ENCODE measurements at regions not wholly inside any gene's neighbourhood (a gene's known extent, or its start where the extent isn't known, plus 50 kb on each side); places are given as distances from the start of the nearest gene placed in this dataset.

DNA sequence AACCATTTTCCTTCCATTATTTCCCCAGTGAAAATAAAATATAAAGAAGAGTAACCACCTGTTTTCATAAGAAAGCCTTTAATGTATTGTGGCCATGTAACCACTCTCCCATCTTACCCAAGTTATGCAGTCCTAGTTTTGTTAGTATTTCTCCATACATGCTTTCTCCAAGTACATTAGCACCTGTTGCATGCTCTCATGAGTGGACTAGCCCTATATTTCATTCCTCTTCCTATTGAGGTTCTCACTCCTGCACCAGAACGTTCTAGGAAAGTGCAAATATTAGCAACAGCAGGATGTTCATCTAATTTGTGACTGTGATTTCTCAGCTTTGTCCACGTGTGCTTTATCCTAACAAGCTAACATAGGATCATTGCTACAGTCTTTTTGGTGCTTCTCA, 155.1 kb upstream of the NPVF start:
- no peak overlapping the region for H3K27ac Mint-ChIP-seq

DNA sequence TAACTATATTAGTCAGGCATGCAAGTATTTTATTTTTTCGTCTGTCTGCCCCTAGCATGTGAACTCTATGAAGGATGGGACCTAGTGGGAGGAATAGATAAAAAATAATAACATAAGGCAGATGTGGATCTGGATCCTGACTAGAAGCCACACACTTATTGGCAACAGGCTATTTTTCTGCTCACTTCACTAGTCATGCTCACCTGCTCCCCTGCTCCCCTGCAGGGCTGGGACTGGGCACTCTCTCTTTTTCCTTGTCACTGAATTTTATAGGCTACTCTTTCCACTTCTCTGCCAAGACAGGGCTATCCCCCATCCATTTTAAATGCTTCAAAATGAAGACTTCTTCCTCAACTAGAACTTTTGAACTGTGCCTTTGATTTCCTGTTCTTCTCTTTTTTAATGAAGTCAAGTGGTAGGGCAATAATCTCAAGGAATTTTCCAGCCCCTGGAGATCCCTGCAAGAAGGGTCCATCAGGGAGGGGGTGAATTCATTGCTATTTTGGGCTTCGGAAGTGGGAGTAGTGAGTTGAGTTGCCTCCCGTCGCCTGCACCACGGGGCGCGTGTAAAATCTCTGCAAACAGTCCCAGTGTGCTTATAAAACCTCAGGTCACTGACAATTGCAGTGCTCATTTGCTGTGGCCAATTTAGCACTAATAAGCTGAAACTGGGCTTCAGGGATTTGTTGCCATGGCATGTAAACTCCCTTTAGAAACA, 156.7 kb upstream of the NPVF start:
- Mint-ChIP-seq H3K36me3 (no peaks in the 10 kb centered on the region), H3K4me1 (no peaks in the 10 kb centered on the region), H3K27me3 (peaks cover 43 to 72% (median 47%) of the 10 kb centered on the region in 3 donors), H3K9me3 (peaks cover 0 to 6% (median 0%) of the 10 kb centered on the region in 7 donors), H3K27ac (no peak overlapping the region), H3K4me3 (no peak overlapping the region)
- DNase-seq = no peak
- no peak for ATAC-seq (ENCODE audit: low read depth in 2 of 2)

More for the DNA sequence above, 155.1 kb upstream of the NPVF start:
- H3K27me3 Mint-ChIP-seq = peaks cover 32 to 71% (median 39%) of the 10 kb centered on the region in 3 donors
- no peak overlapping the region for H3K4me3 Mint-ChIP-seq
- ATAC-seq (ENCODE audit: low read depth in 2 of 2) (no peak), DNase-seq (no peak)
- H3K9me3 Mint-ChIP-seq = peaks cover 0 to 6% (median 0%) of the 10 kb centered on the region in 7 donors
- no peaks in the 10 kb centered on the region for H3K36me3 Mint-ChIP-seq
- H3K4me1 Mint-ChIP-seq = no peaks in the 10 kb centered on the region

GRCh38 chr7:25385506-25386136, 157.3 kb upstream of the NPVF start:
- Mint-ChIP-seq H3K9me3 (peaks cover 0 to under 1% (median 0%) of the 10 kb centered on the region in 7 donors), H3K4me3 (no peak overlapping the region), H3K27ac (no peak overlapping the region), H3K27me3 (peaks cover 45 to 72% (median 49%) of the 10 kb centered on the region in 3 donors), H3K36me3 (no peaks in the 10 kb centered on the region), H3K4me1 (no peaks in the 10 kb centered on the region)
- DNase-seq = no peak
- ATAC-seq (ENCODE audit: low read depth in 2 of 2) = no peak

- DNase-seq = no peak
- Mint-ChIP-seq H3K27me3 (peaks cover 46 to 69% (median 46%) of the 10 kb centered on the region in 3 donors), H3K36me3 (no peaks in the 10 kb centered on the region), H3K27ac (no peak overlapping the region), H3K4me1 (no peaks in the 10 kb centered on the region), H3K9me3 (no peaks in the 10 kb centered on the region), H3K4me3 (no peak overlapping the region)
- no peak for ATAC-seq (ENCODE audit: low read depth in 2 of 2)
Measured at GRCh38 chr7:25386311-25386744, 158.0 kb upstream of the NPVF start.

DNA sequence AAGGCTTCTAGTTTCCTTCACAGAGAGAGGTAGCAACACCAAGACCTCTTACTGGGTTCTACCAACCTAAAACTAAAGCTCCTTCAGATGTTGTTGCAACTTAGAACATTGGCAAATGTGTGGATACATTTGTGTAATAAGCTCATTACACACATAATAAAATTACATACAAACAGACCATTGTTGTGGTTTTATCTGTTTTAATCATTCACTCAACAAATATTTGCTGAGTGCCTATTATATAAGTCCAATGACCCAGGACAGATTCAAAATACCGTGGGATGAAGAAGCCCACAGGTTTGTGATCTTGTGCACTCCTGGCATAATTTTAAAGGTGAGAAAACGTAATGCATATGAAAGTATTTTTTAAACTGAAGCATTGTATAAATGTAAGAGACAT, 160.4 kb upstream of the NPVF start:
- Mint-ChIP-seq H3K9me3 (no peaks in the 10 kb centered on the region), H3K4me1 (no peaks in the 10 kb centered on the region), H3K27me3 (peaks cover 40 to 60% (median 46%) of the 10 kb centered on the region in 3 donors), H3K36me3 (no peaks in the 10 kb centered on the region), H3K4me3 (no peak overlapping the region), H3K27ac (no peak overlapping the region)
- ATAC-seq (ENCODE audit: low read depth in 2 of 2) (no peak), DNase-seq (no peak)

GRCh38 chr7:25389489-25390106, 161.3 kb upstream of the NPVF start:
- H3K9me3 Mint-ChIP-seq = no peaks in the 10 kb centered on the region

GRCh38 chr7:25391295-25391861, 163.1 kb upstream of the NPVF start:
- no peaks in the 10 kb centered on the region for H3K4me1 Mint-ChIP-seq

More at GRCh38 chr7:25389489-25390106, 161.3 kb upstream of the NPVF start:
- H3K27me3 Mint-ChIP-seq = peaks cover 35 to 51% (median 42%) of the 10 kb centered on the region in 3 donors
- ATAC-seq (ENCODE audit: low read depth in 2 of 2) (no peak), DNase-seq (no peak)
- no peaks in the 10 kb centered on the region for H3K36me3 Mint-ChIP-seq
- no peaks in the 10 kb centered on the region for H3K4me1 Mint-ChIP-seq
- H3K27ac Mint-ChIP-seq = no peak overlapping the region
- H3K4me3 Mint-ChIP-seq = no peak overlapping the region

DNA sequence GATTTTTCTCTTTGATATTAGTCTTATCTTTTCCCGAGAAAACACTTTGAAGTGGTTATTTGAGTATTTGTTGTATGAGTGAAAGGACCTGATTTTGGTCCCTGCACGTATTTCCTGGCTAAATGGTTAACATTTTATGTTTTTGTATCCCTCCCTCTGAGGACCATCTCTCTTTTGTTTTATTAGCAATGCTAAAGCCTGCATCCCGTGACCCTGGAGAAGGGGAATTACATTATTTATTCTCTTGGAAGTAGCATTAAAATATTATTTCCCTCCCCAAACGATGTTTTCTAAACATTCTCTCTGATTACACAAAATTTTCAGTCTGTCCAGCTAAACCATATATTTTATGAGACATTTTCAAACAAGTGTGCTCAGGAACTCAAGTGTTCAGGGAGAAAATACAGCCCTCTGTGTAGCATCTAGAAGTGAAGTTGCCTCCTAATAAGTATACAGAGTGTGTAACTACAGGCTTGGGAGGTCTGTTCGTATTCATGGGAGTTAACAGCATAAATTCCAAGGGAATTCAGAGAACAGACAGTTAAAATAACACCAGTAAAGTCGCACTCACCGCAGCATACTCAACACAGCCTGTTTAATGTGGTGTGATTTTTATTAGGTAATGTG, 163.8 kb upstream of the NPVF start:
- H3K9me3 Mint-ChIP-seq = no peaks in the 10 kb centered on the region
- DNase-seq (no peak), ATAC-seq (ENCODE audit: low read depth in 2 of 2) (no peak)
- H3K4me3 Mint-ChIP-seq = no peak overlapping the region
- no peak overlapping the region for H3K27ac Mint-ChIP-seq
- H3K36me3 Mint-ChIP-seq = no peaks in the 10 kb centered on the region
- peaks cover 30 to 47% (median 45%) of the 10 kb centered on the region in 3 donors for H3K27me3 Mint-ChIP-seq
- H3K4me1 Mint-ChIP-seq = no peaks in the 10 kb centered on the region

More at GRCh38 chr7:25391295-25391861, 163.1 kb upstream of the NPVF start:
- ATAC-seq (ENCODE audit: low read depth in 2 of 2) (no peak), DNase-seq (no peak)
- Mint-ChIP-seq H3K27me3 (peaks cover 30 to 47% (median 44%) of the 10 kb centered on the region in 3 donors), H3K27ac (no peak overlapping the region), H3K36me3 (no peaks in the 10 kb centered on the region), H3K9me3 (no peaks in the 10 kb centered on the region), H3K4me3 (no peak overlapping the region)

DNA sequence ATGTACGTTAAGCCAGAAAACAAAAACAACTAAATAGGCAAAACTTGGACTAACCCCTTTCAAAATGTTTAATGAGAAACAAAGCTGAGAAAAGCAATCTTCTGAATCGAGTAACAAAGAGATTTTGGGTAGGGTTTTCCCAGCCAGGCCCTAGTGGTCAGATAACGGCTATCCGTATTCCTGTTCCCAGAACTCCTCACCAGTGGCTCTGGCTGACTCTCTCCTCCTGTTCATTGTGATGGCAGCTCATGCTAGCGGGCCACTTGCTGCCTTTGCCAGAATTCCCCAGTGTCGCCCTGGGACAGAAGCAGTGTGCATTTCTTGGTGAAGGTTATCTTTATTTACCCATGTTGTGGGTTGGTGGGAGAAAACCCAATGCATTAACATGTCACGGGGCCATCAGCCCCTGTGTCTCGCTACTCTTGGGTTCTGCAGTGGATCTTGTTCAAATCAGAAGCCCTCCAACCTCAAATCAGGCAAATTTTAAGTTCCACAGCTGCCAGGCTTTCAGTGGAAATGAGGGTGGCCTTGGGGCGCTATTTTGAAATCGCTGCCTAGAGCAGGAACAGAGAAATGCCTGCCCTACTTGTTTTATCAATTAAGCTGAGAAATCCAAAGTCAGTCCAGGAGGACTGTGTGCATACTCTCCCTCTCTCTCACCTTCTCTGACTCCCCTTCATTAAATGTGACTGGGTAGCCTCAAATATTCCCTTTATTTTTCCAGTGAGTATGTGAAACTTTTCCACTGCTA, 164.5 kb upstream of the NPVF start:
- Mint-ChIP-seq H3K9me3 (no peaks in the 10 kb centered on the region), H3K36me3 (no peaks in the 10 kb centered on the region), H3K4me1 (no peaks in the 10 kb centered on the region), H3K4me3 (no peak overlapping the region), H3K27ac (no peak overlapping the region), H3K27me3 (peaks cover 30 to 51% (median 46%) of the 10 kb centered on the region in 3 donors)
- DNase-seq (no peak), ATAC-seq (ENCODE audit: low read depth in 2 of 2) (no peak)

DNA sequence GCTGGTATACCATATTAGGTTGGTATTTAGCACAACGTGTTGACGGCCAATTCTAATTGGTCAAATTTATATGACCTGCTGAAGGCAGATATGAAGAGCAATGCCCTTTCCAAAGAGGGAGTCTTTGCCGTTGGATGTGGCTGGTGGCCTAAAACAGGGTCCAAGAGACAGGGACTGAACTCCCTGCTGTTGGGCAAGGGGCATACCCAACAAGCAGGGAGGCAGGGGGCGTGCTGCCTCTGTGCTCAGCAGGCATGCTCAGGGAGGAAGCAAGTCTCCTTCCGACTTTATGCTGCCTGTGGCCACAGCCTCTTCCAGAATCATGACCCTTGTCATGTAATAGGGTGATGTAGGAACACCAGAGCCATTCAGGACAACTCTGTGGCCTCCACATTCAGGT, 167.7 kb upstream of the NPVF start:
- Mint-ChIP-seq H3K27ac (no peak overlapping the region), H3K4me3 (no peak overlapping the region), H3K9me3 (no peaks in the 10 kb centered on the region), H3K4me1 (no peaks in the 10 kb centered on the region), H3K27me3 (peaks cover 13 to 34% (median 30%) of the 10 kb centered on the region in 3 donors), H3K36me3 (no peaks in the 10 kb centered on the region)
- ATAC-seq (ENCODE audit: low read depth in 2 of 2) (no peak), DNase-seq (no peak)

DNA sequence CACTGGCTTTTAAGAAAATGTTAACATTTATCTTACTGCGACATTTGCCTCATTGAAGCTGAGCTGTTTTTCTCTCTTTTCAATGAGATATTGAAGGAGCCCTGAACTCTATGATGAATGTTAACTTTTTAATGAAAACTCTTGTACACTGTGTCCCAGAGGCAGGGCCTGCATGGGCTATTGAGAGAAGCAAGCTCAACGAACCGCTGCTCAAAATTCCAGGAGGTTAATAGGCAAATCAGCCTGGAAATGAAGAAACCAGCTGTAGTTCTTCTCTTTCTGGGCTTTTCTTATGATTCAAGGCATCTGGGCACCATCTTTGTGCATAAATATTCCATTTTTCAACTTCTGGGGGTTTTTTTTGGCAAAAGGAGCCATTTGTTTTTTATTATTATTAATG, 168.4 kb upstream of the NPVF start:
- ATAC-seq (ENCODE audit: low read depth in 2 of 2) (no peak), DNase-seq (no peak)
- Mint-ChIP-seq H3K27ac (no peak overlapping the region), H3K27me3 (peaks cover 8 to 41% (median 37%) of the 10 kb centered on the region in 3 donors), H3K4me1 (no peaks in the 10 kb centered on the region), H3K36me3 (no peaks in the 10 kb centered on the region), H3K9me3 (no peaks in the 10 kb centered on the region), H3K4me3 (no peak overlapping the region)

- ATAC-seq (ENCODE audit: low read depth in 2 of 2) = no peak
- peaks cover 7 to 33% (median 32%) of the 10 kb centered on the region in 3 donors for H3K27me3 Mint-ChIP-seq
- H3K4me1 Mint-ChIP-seq = no peaks in the 10 kb centered on the region
- no peaks in the 10 kb centered on the region for H3K36me3 Mint-ChIP-seq
- DNase-seq = no peak
- H3K4me3 Mint-ChIP-seq = no peak overlapping the region
- H3K27ac Mint-ChIP-seq = no peak overlapping the region
- H3K9me3 Mint-ChIP-seq = no peaks in the 10 kb centered on the region
Measured at GRCh38 chr7:25398418-25398817, 170.1 kb upstream of the NPVF start.

Data from naive B cell (primary cell).